ENCODE measurements at regions not wholly inside any gene's neighbourhood (a gene's known extent, or its start where the extent isn't known, plus 50 kb on each side); places are given as distances from the start of the nearest gene placed in this dataset.

- TF ChIP-seq ZNF512 (CRISPR knock-in tag; IDR thresholded peaks at IDR 0.05) (no peak), ZNF569 (CRISPR knock-in tag; IDR thresholded peaks at IDR 0.05; ENCODE audit: borderline replicate concordance) (no peak), EP300 (IDR thresholded peaks at IDR 0.05; ENCODE audit: low read depth in 2 of 2, low read length in 2 of 2) (no peak; a peak in 1 of 4 replicates), EP300 (CRISPR knock-in tag; IDR thresholded peaks at IDR 0.05; ENCODE audit: borderline replicate concordance) (peak; percentile 51), FOXO1 (CRISPR knock-in tag; IDR thresholded peaks at IDR 0.05) (peak; percentile 80), KDM1A (CRISPR knock-in tag; IDR thresholded peaks at IDR 0.05) (0 out of 2 replicates have a peak, but pooled peaks have one; percentile 63), HIVEP1 (CRISPR knock-in tag; IDR thresholded peaks at IDR 0.05) (0 out of 2 replicates have a peak, but pooled peaks have one; percentile 49), TBX3 (IDR thresholded peaks at IDR 0.05; ENCODE audit: borderline replicate concordance) (no peak), TARDBP (CRISPR knock-in tag; IDR thresholded peaks at IDR 0.05) (0 out of 2 replicates have a peak, but pooled peaks have one; percentile 25), MED13 (CRISPR knock-in tag; IDR thresholded peaks at IDR 0.05) (peak; percentile 58; the same call in 1 of the 2 replicates), THAP11 (CRISPR knock-in tag; IDR thresholded peaks at IDR 0.05) (0 out of 2 replicates have a peak, but pooled peaks have one; percentile 19), REPIN1 (CRISPR knock-in tag; IDR thresholded peaks at IDR 0.05; ENCODE audit: borderline replicate concordance, low read depth) (peak; percentile 72; the same call in 1 of the 2 replicates), ZNF746 (CRISPR knock-in tag; IDR thresholded peaks at IDR 0.05) (peak; percentile 53; the same call in 1 of the 2 replicates), ARID4A (CRISPR knock-in tag; IDR thresholded peaks at IDR 0.05; ENCODE audit: borderline replicate concordance) (no peak), FOXA1 (IDR thresholded peaks at IDR 0.05) (no peak), FOXA1 (CRISPR knock-in tag; IDR thresholded peaks at IDR 0.05) (peak; percentile 37; the same call in 1 of the 2 replicates), DRAP1 (CRISPR knock-in tag; IDR thresholded peaks at IDR 0.05) (no peak), ZNF709 (CRISPR knock-in tag; IDR thresholded peaks at IDR 0.05) (no peak), ISL2 (CRISPR knock-in tag; IDR thresholded peaks at IDR 0.05) (0 out of 2 replicates have a peak, but pooled peaks have one; percentile 33)
- TF ChIP-seq, protein P1, sequence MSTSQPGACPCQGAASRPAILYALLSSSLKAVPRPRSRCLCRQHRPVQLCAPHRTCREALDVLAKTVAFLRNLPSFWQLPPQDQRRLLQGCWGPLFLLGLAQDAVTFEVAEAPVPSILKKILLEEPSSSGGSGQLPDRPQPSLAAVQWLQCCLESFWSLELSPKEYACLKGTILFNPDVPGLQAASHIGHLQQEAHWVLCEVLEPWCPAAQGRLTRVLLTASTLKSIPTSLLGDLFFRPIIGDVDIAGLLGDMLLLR (CRISPR knock-in tag; IDR thresholded peaks at IDR 0.05): 0 out of 2 replicates have a peak, but pooled peaks have one; percentile 50
- TF ChIP-seq, protein P2, sequence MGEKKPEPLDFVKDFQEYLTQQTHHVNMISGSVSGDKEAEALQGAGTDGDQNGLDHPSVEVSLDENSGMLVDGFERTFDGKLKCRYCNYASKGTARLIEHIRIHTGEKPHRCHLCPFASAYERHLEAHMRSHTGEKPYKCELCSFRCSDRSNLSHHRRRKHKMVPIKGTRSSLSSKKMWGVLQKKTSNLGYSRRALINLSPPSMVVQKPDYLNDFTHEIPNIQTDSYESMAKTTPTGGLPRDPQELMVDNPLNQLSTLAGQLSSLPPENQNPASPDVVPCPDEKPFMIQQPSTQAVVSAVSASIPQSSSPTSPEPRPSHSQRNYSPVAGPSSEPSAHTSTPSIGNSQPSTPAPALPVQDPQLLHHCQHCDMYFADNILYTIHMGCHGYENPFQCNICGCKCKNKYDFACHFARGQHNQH (CRISPR knock-in tag; IDR thresholded peaks at IDR 0.05): peak; percentile 70; the same call in 1 of the 2 replicates
Measured at GRCh38 chr1:234955107-234955731, 173.4 kb downstream of the TOMM20 start (continued).
